PC-9 (cell line): ENCODE measurements at regions not wholly inside any gene's neighbourhood (a gene's known extent, or its start where the extent isn't known, plus 50 kb on each side); places are given as distances from the start of the nearest gene placed in this dataset.

ENCODE experiments used
- BruUV-seq: library from RNA; stranded (reverse); fragments of 400-500 nt; replicated peaks from 2 replicates; lab custom pipeline; 2021; lab: Mats Ljungman, UMichigan
- CTCF ChIA-PET: fragments of 300-600 bp; sonication (Branson Sonifier 250); formaldehyde crosslinking; loops from one replicate; lab custom pipeline; 2022; ENCODE audit warnings: antibody characterized with exemption; lab: Charles Lee
- POLR2A ChIA-PET: fragments of 300-600 bp; sonication (Branson Sonifier 250); formaldehyde crosslinking; loops from one replicate; lab custom pipeline; 2022; ENCODE audit warnings: antibody characterized with exemption; ENCODE audit not compliant: unreplicated experiment; lab: Charles Lee
- DNase-seq, 2 experiments: peaks; one replicate each; pipeline versions ENCODE4 v3.0.0 to v3.0.0-alpha.2; 2015 to 2022; ENCODE audit warnings: mixed read lengths in 1 of 2
- H2AFZ ChIP-seq: fragments of 200-600 bp; sonication (generic); 2 replicates; pipeline ENCODE4 v1.8.1; 2017; ENCODE audit warnings: antibody characterized with exemption
- H3F3A ChIP-seq: fragments of 200-600 bp; sonication (generic); 2 replicates; pipeline ENCODE4 v1.8.1; 2017; ENCODE audit warnings: antibody characterized with exemption, mild to moderate bottlenecking, low read depth; ENCODE audit not compliant: insufficient read depth
- H3K27ac ChIP-seq: fragments of 200-600 bp; sonication (generic); 2 replicates; pipeline ENCODE4 v1.6.1; 2016; ENCODE audit warnings: mixed run types
- H3K27me3 ChIP-seq: fragments of 200-600 bp; sonication (generic); 2 replicates; pipeline ENCODE4 v1.6.1; 2016; ENCODE audit warnings: low read depth, mixed run types; ENCODE audit not compliant: insufficient read depth
- H3K36me3 ChIP-seq: fragments of 200-600 bp; sonication (generic); 2 replicates; pipeline ENCODE4 v1.6.1; 2016; ENCODE audit warnings: low read depth, mixed run types
- H3K4me1 ChIP-seq: fragments of 200-600 bp; sonication (generic); replicated peaks from 2 replicates; pipeline ENCODE4 v1.6.1; 2016; ENCODE audit warnings: mixed run types; ENCODE audit not compliant: insufficient read depth
- H3K4me2 ChIP-seq: fragments of 200-600 bp; sonication (generic); 2 replicates; pipeline ENCODE4 v1.6.1; 2017; ENCODE audit warnings: mixed run types
- H3K4me3 ChIP-seq: fragments of 200-600 bp; sonication (generic); 2 replicates; pipeline ENCODE4 v1.6.1; 2016; ENCODE audit warnings: mixed run types
- H3K79me2 ChIP-seq: fragments of 200-600 bp; sonication (generic); 2 replicates; pipeline ENCODE4 v1.6.1; 2017; ENCODE audit warnings: low read depth, mixed run types
- H3K9me2 ChIP-seq: fragments of 200-600 bp; sonication (generic); 2 replicates; pipeline ENCODE4 v1.8.1; 2017; ENCODE audit warnings: mild to moderate bottlenecking; ENCODE audit not compliant: insufficient read depth
- H3K9me3 ChIP-seq: fragments of 200-600 bp; sonication (generic); 2 replicates; pipeline ENCODE4 v1.8.1; 2016; ENCODE audit warnings: low read depth; ENCODE audit not compliant: insufficient read depth
- H4K20me1 ChIP-seq: fragments of 200-600 bp; sonication (generic); 2 replicates; pipeline ENCODE4 v1.8.1; 2017; ENCODE audit not compliant: insufficient read depth
- EZH2 ChIP-seq: fragments of 200-600 bp; sonication (generic); IDR thresholded peaks from 2 replicates; pipeline ENCODE4 v1.8.0; 2017; ENCODE audit warnings: antibody characterized with exemption, low read depth
- intact Hi-C: fragments of 100-400 bp; cut with micrococcal nuclease; formaldehyde crosslinking; loops from one replicate; pipeline ENCODE4 v1.10.0; 2022; ENCODE audit not compliant: unreplicated experiment
- TF ChIP-seq, protein P1 (sequence below): fragments of 200-600 bp; sonication (generic); conservative IDR thresholded peaks from 2 replicates; pipeline ENCODE4 v1.6.1; 2017; ENCODE audit warnings: mixed run types, antibody characterized with exemption, mild to moderate bottlenecking, moderate library complexity

DNA sequence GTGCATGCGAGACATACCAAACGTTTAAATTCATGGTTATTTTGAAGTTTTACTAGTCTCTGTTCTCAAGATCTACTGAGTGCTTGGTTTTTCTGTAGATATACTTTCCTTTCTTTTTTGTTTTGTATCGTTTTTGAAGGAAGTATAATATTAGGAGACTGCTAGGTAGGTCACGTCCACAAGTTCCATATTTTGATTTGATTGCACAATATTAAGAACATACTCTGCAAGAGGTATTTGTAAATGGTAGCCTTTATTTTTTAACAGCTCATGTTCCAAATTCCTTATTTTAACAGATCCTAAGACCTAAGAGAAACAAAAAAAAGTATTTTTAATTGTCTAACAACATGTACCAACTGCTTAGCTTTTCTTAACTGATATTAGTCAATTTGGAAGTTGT lies 156.7 kb downstream of the SERPINI1 start:
- Histone ChIP-seq H3K4me2 (no peak overlapping the region), H4K20me1 (no peaks in the 10 kb centered on the region), H2AFZ (no peak overlapping the region), H3K4me1 (peaks cover under 1% of the 10 kb centered on the region; the same call in 1 of the 2 replicates), H3K36me3 (no peaks in the 10 kb centered on the region), H3K27me3 (no peaks in the 10 kb centered on the region), H3K79me2 (no peaks in the 10 kb centered on the region), H3K9me2 (no peaks in the 10 kb centered on the region), H3F3A (no peaks in the 10 kb centered on the region), H3K4me3 (no peak overlapping the region), H3K9me3 (no peaks in the 10 kb centered on the region), H3K27ac (no peak overlapping the region)
- ChIA-PET POLR2A (no interaction called here), CTCF (no interaction called here)
- BruUV-seq = no TSS peak
- intact Hi-C loops = no loop called here
- no peak for TF ChIP-seq EZH2
- TF ChIP-seq, protein P1, sequence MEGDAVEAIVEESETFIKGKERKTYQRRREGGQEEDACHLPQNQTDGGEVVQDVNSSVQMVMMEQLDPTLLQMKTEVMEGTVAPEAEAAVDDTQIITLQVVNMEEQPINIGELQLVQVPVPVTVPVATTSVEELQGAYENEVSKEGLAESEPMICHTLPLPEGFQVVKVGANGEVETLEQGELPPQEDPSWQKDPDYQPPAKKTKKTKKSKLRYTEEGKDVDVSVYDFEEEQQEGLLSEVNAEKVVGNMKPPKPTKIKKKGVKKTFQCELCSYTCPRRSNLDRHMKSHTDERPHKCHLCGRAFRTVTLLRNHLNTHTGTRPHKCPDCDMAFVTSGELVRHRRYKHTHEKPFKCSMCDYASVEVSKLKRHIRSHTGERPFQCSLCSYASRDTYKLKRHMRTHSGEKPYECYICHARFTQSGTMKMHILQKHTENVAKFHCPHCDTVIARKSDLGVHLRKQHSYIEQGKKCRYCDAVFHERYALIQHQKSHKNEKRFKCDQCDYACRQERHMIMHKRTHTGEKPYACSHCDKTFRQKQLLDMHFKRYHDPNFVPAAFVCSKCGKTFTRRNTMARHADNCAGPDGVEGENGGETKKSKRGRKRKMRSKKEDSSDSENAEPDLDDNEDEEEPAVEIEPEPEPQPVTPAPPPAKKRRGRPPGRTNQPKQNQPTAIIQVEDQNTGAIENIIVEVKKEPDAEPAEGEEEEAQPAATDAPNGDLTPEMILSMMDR = no peak
- no peak for DNase-seq

DNA sequence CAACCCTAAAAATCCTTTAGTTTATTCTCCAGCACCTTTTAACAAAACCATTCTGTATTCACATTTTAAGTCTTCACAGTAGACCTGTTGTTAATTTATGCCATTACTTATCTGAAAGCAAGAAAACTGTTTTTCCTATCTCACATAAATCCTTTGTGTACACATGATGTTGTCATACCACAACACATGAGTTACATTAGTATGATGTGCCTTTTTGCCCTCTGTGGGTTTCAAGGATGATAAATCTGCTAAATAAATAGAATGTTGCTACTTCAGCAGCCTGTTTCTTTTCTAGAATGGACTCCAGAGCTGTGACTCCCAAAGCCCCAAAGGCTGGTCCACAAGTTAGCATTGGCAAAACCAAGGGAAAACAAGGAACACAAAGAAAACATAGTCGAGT lies 151.6 kb downstream of the SERPINI1 start:
- Histone ChIP-seq H3K4me3 (no peak overlapping the region), H4K20me1 (no peaks in the 10 kb centered on the region), H3K4me1 (peaks cover 12% of the 10 kb centered on the region; the same call in 1 of the 2 replicates), H3K79me2 (no peaks in the 10 kb centered on the region), H3K9me2 (no peaks in the 10 kb centered on the region), H3F3A (no peaks in the 10 kb centered on the region), H3K4me2 (peak overlapping the region; percentile 54; the same call in 1 of the 2 replicates), H3K27me3 (no peaks in the 10 kb centered on the region), H2AFZ (peak overlapping the region; percentile 73), H3K27ac (peak overlapping the region; percentile 24), H3K9me3 (no peaks in the 10 kb centered on the region), H3K36me3 (no peaks in the 10 kb centered on the region)
- ChIA-PET CTCF (no interaction called here), POLR2A (no interaction called here)
- intact Hi-C loops = no loop called here
- DNase-seq = no peak
- no TSS peak for BruUV-seq
- TF ChIP-seq EZH2 = no peak
- TF ChIP-seq, protein P1 = no peak

DNA sequence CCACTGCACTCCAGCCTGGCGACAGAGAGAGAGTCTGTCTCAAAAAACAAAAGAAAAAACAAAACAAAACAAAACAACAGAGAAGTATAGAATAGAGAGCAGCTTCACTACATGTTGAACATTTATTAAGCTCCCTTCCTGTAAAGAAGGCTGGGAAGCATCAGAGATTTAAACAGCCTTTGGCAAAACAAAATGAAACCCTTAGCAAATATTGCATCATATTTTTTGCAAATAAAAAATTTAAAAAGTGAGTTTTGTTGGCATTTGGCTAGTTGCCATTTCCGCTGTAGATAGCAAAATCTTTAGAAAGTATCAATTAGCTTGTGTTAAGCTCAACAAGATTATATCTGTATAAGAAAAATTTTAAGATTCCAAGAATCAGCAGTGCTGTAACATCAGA lies 151.2 kb downstream of the SERPINI1 start:
- Histone ChIP-seq H3K9me2 (no peaks in the 10 kb centered on the region), H3K27ac (peak overlapping the region; percentile 24), H3K27me3 (no peaks in the 10 kb centered on the region), H3K4me1 (peaks cover 12% of the 10 kb centered on the region; the same call in 1 of the 2 replicates), H2AFZ (peak overlapping the region; percentile 73), H3K4me3 (peak overlapping the region; percentile 6; the same call in 1 of the 2 replicates), H3K4me2 (peak overlapping the region; percentile 54), H3F3A (no peaks in the 10 kb centered on the region), H3K36me3 (no peaks in the 10 kb centered on the region), H4K20me1 (no peaks in the 10 kb centered on the region), H3K79me2 (no peaks in the 10 kb centered on the region), H3K9me3 (no peaks in the 10 kb centered on the region)
- TF ChIP-seq EZH2 = no peak
- TF ChIP-seq, protein P1 = no peak
- no peak for DNase-seq
- ChIA-PET CTCF (no interaction called here), POLR2A (no interaction called here)
- BruUV-seq = no TSS peak
- intact Hi-C loops = no loop called here
